ENCODE measurements at regions not wholly inside any gene's neighbourhood (a gene's known extent, or its start where the extent isn't known, plus 50 kb on each side); places are given as distances from the start of the nearest gene placed in this dataset.

- TF ChIP-seq CTCF (IDR thresholded peaks at IDR 0.05) (no peak), EP300 (IDR thresholded peaks at IDR 0.05) (no peak), POLR2AphosphoS5 (IDR thresholded peaks at IDR 0.05) (no peak)
Observed at GRCh38 chr3:165503346-165503745, 307.2 kb upstream of the SLITRK3 start.

All from suprapubic skin (tissue), 4 donors.